ENCODE measurements at regions not wholly inside any gene's neighbourhood (a gene's known extent, or its start where the extent isn't known, plus 50 kb on each side); places are given as distances from the start of the nearest gene placed in this dataset.

- Histone ChIP-seq H3K9me3 (no peaks in the 10 kb centered on the region), H3K27ac (no peak overlapping the region), H3K27me3 (no peaks in the 10 kb centered on the region), H3K4me3 (no peak overlapping the region), H3K36me3 (no peaks in the 10 kb centered on the region), H3K4me1 (no peaks in the 10 kb centered on the region)
- intact Hi-C loops (cut with DNase I) = no loop called here
- ATAC-seq (no peak), DNase-seq (no peak)
- TF ChIP-seq CTCF (IDR thresholded peaks at IDR 0.05) = no peak
Observed at GRCh38 chr5:98594098-98594497, 179.4 kb upstream of the RGMB start.

GRCh38 chr5:98599016-98599415 is 174.4 kb upstream of the RGMB start:
- Histone ChIP-seq H3K36me3 (no peaks in the 10 kb centered on the region), H3K4me1 (no peaks in the 10 kb centered on the region), H3K9me3 (no peaks in the 10 kb centered on the region), H3K27me3 (no peaks in the 10 kb centered on the region), H3K4me3 (no peak overlapping the region), H3K27ac (no peak overlapping the region)
- no peak for ATAC-seq
- intact Hi-C loops (cut with DNase I) = no loop called here
- DNase-seq = no peak
- TF ChIP-seq CTCF (IDR thresholded peaks at IDR 0.05) = no peak

- ATAC-seq = no peak
- Histone ChIP-seq H3K4me1 (no peaks in the 10 kb centered on the region), H3K27me3 (no peaks in the 10 kb centered on the region), H3K27ac (no peak overlapping the region), H3K4me3 (no peak overlapping the region), H3K36me3 (no peaks in the 10 kb centered on the region), H3K9me3 (no peaks in the 10 kb centered on the region)
- intact Hi-C loops (cut with DNase I) = no loop called here
- TF ChIP-seq CTCF (IDR thresholded peaks at IDR 0.05) = no peak
- no peak for DNase-seq
Observed at GRCh38 chr5:98602534-98603112, 170.8 kb upstream of the RGMB start.

GRCh38 chr5:98603456-98603855 is 170.0 kb upstream of the RGMB start:
- Histone ChIP-seq H3K4me3 (no peak overlapping the region), H3K27ac (no peak overlapping the region), H3K4me1 (no peaks in the 10 kb centered on the region), H3K27me3 (no peaks in the 10 kb centered on the region), H3K36me3 (no peaks in the 10 kb centered on the region), H3K9me3 (no peaks in the 10 kb centered on the region)
- ATAC-seq = no peak
- intact Hi-C loops (cut with DNase I) = no loop called here
- TF ChIP-seq CTCF (IDR thresholded peaks at IDR 0.05) = no peak
- no peak for DNase-seq

- Histone ChIP-seq H3K4me3 (no peak overlapping the region), H3K4me1 (no peaks in the 10 kb centered on the region)
- intact Hi-C loops (cut with DNase I) = no loop called here
Observed at GRCh38 chr5:98604301-98604700, 169.2 kb upstream of the RGMB start.

More at GRCh38 chr5:98604301-98604700, 169.2 kb upstream of the RGMB start:
- ATAC-seq (no peak), DNase-seq (no peak)
- H3K27ac ChIP-seq = no peak overlapping the region
- H3K9me3 ChIP-seq = no peaks in the 10 kb centered on the region
- H3K27me3 ChIP-seq = no peaks in the 10 kb centered on the region
- no peak for TF ChIP-seq CTCF (IDR thresholded peaks at IDR 0.05)
- no peaks in the 10 kb centered on the region for H3K36me3 ChIP-seq

All from upper lobe of right lung (tissue), 1 donor.